SH-SY5Y (cell line): ENCODE measurements at regions not wholly inside any gene's neighbourhood (a gene's known extent, or its start where the extent isn't known, plus 50 kb on each side); places are given as distances from the start of the nearest gene placed in this dataset.

Source experiments
- GATA2 ChIP-seq: IDR thresholded peaks from 2 replicates; pipeline ENCODE4 v1.6.1; 2011; ENCODE audit warnings: mild to moderate bottlenecking, low read depth, low read length
- GATA3 ChIP-seq: IDR thresholded peaks from 2 replicates; pipeline ENCODE4 v1.6.1; 2011; ENCODE audit warnings: low read depth, mild to moderate bottlenecking, low read length, moderate library complexity

DNA sequence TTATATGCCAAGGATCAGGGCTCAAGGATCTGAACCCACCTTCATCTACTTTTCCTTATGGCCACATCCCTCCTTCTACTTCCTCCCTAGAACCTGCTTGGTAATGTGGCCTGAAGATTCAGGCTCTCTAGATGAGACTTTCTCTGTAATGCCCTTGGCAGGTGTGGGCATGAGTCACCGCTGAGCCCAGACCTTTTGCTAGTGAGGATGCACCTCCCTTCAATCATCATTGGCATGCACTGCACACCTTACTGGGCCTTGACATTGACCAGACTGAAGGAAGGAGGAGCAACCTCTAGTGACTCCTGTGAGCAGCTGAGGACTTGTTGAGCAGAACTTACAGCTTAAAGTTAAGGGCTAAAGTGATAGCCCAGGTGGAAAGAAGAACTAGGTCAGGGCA is 405.3 kb downstream of the MAFB start:
- TF ChIP-seq GATA2 (no peak), GATA3 (no peak)

DNA sequence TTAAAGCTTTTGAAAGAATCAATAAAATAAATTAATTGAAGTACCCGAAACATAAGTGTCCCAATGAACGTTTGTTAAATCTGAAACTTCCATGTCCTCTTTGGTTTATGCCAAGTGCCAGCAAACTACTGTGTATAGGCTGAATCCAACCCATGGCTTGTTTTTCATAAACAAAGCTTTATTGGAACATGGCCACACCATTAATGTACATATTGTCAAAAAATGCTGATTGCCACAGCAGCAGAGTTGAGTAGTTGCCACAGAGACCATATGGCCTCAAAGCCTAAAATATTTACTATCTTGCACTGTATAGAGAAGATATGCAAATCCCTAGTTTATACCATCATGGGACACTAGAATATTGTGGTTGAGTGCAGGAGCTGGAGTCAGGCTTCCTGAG is 406.1 kb downstream of the MAFB start:
- TF ChIP-seq GATA2 (no peak), GATA3 (no peak)

DNA sequence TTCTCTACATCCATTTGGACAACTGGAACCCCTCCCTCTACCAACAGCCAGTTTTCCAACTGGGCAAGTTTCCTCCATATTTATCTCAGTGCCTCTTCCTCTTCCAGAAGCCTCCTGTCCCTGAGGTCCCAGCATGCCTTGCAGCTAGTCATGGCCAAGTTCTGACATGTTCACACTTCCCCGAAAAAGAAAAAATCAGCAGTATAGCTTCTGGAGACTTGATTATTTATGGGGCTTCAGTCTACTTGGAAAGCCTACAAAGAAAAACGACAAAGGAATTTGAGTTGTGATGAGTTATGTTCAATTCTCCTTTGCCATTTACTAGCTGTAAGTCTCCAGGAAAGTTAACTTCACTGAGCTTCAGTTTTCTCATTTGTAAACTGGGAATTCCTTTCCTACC is 406.5 kb downstream of the MAFB start:
- no peak for TF ChIP-seq GATA3
- TF ChIP-seq GATA2 = no peak

DNA sequence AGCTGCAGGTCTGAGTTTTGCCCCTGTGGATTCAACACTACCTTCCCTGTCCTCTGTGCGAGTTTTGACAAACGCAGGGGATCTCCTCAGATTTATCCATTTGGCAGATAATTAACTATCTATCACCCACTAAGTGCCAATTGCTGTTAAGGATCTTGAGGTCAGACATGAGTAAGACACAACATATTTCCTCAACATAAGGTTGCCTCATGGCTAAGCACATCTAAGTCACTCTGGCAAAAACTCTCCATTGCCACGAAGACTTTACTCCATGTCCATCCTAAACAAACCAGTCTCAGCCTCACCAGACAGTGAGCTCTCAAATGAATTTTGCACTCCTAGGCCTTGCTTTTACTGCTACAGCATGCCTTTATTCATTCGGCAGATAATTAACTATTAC is 408.4 kb downstream of the MAFB start:
- TF ChIP-seq GATA2 (no peak), GATA3 (no peak)

DNA sequence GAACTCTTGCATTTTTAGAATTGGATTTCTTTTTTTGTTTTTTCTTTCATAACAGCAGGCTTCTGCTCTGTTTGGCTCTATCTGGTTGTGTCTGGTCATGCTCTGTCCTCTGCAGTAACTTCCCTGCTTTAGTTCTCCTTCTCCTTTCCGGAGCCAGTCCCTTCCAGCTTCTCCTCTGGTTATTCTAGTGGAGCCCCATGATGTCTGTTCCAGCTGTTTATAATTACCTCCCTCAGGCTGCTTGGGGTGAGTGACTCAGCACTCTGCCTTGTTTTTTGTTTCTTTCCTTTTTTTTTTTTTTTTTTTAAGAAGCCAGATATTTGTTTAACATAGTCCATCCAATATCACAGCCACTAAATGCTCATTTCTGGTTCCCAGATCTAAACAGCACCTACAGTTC is 409.6 kb downstream of the MAFB start:
- TF ChIP-seq GATA3 (no peak), GATA2 (0 out of 2 replicates have a peak, but pooled peaks have one; percentile 19)

DNA sequence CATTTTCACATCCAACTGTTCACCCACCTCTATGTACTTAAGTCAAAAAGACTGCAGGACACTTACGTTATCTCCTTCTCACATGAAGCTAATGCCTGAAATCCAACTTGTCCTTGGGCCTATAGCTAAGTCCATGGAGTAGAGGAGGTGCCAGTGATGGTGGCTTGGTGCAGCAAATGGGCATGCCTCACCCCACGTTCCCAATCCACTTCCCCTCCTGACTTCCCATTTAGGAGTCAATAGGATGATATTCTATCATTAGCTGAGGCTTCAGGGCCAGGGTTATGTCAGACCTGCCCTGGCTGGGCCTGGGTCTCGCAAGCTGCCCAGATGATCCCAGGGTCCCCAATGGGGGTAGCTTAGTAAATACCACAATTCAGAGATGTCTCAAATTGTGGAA is 410.4 kb downstream of the MAFB start:
- TF ChIP-seq GATA3 (no peak), GATA2 (no peak)

DNA sequence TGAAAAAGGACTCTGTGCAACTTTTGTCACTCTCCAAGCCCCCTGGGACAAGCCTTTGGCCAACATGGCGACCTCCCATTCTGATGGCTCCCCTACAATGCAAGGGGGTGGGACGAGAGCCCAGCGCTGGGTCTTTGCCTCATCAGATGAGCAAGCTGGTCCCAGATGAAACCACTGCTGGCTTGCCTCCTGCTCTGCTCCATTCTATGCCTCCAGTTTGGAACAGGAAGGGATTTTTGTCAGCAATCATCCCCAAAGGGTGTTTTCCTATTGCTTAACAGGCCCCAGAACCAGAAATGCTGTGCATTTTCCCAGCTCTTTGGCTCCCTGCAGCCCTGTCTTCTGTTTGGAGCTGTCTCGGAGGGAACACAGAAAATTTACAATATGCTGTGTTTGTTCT is 412.7 kb downstream of the MAFB start:
- no peak for TF ChIP-seq GATA2
- TF ChIP-seq GATA3 = no peak

DNA sequence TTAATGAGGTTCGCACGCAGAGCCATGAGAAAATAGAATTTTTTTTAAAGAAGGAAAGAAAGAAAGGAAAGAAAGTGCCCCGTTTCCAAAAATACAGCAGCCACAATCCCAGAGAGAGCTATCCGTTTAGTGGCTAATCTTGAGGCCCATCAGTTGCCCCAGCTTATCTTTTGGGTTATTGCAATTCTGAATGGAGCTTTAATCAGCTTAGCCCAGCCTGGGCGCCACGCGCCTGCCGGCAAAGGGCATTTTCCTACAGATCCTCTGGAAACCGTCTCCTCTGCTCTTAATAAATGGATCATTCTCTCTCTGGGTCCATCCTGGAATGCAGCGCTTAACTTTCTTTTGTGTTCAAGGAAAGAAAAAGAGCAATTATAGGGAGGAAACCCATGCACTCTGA is 413.3 kb downstream of the MAFB start:
- peak; percentile 100 for TF ChIP-seq GATA2
- peak; percentile 99 for TF ChIP-seq GATA3

DNA sequence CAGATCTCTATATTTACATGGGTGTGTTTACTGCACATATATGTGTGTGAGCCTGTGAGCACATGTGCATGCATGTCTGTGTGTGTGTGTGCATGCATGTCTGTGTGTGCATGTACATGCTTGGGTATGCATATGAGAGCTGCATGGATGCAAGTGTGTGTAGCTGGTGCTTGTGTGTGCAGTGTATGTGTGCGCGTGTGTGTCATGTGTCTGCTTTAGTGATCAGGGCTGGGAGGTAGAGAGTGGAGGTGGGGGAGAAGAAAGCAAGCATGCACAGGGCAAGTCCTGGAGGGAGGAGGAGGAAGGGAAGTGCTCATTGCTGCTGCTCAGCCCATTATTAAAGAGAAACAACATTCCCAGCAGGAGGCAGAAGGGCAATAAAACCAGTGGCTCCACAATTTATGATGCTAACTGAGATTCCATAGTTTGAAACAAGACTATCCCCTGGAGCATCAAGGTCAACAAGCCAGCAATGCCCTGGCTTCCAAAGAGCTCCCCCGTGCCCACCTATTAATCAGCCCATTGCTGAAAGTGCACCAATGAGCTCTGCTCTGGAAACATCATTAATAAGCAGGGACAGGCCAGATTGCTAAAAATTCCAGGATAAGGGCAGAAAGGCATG is 414.0 kb downstream of the MAFB start:
- TF ChIP-seq GATA2 (no peak), GATA3 (no peak)

DNA sequence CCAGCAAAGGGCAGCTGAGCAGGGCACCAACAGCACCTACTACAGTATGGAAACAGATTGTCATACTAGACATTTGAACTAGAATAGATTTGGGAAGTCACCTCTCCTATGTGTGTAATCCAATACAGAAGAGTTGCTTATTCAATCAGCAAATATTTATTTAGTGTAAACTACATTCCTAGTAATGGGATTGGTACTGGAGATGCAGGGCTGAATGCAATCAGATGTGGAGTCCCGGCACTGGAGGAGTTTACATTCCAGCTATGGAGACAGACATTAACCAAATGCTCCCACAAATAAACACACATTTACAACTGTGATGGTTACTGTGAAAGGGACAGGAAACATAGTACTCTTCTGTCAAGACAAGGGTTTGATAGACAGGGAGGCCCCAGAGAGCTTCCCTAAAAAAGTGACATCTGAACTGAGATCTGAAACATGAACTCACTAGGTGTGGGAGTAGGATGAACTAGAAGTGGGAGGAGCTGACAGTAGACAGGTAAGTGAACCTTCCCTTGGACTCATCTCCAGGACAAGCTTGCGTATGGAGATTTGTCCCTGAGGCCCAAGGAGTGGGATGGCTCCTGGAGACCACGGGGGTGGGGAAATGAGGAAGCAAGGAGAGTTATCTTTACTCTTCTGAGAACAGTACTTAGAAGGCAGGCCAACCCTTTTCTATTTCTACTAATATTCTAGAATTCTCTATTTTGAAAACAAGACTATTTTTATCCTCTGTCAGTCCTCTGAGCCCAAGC is 420.5 kb downstream of the MAFB start:
- TF ChIP-seq GATA3 (no peak), GATA2 (no peak)

DNA sequence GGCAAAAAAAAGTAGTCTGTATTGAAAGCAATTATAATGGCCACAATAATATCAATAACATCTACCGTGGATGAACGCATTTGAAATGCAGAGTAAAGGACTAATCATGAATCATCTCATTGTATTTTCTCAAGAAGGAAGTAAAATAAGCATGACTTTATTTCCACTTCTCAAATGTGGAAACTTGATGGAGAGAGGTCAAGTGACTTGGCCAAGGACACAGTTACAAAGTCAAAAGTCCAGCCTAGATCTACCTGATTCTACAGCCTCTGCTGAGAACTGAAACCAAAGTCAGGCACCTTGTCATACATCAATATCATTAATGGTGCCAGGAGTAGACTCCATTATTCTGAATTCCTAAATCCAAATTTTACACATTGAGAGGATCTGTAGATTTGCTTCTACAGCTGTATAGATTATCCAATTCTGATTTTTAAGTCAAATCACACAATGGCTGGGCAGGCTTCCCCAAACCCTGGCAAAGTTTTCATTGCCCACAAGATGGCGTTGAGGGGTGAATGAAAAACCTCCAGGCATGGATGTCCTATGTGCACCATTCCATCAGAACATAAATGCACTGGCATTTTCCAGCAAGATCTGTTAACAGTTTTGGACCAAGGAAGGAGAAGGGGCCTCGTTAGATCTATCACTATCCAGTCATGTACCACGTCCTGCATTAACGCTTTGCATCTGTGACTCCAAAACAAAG is 423.1 kb downstream of the MAFB start:
- TF ChIP-seq GATA3 (no peak), GATA2 (no peak)

DNA sequence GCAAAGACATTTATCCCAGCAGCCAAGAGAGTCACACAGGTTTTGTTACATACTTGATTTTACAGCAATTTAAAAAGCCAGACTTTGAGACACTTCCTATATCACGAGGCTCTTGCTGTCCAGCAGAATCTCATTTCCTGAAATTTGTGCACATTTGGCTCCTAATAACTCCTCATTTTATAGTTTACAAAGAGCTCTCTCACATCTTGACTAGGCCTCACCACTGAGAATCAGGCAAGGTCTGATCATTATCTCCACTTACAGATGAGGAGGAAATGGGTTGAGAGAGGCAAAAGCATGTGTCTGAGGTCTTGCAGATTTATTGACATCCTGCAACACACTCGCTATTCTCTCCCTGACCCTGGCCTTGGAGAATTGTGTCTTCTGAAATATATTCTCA is 426.8 kb downstream of the MAFB start:
- peak; percentile 35; the same call in 1 of the 2 replicates for TF ChIP-seq GATA3
- peak; percentile 48; the same call in 1 of the 2 replicates for TF ChIP-seq GATA2

DNA sequence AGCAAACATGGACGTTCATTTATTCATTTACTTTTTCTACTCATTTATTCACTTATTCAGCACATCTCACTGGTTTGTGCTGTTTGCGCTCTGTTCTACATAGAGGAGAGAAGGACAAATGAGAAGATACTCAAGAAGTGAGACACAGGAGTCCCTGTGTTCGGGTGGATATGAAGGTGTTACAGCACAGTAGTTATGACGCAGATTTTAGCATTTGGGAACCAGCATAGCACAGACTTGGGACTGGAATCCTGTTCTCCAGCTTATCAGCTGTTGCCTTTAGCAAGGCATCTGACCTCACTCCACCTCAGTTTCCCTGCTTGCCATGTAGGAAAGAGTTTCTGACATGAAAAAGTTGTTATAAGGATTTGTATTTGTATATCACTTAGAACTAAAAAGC is 430.1 kb downstream of the MAFB start:
- TF ChIP-seq GATA3 (no peak), GATA2 (no peak)

DNA sequence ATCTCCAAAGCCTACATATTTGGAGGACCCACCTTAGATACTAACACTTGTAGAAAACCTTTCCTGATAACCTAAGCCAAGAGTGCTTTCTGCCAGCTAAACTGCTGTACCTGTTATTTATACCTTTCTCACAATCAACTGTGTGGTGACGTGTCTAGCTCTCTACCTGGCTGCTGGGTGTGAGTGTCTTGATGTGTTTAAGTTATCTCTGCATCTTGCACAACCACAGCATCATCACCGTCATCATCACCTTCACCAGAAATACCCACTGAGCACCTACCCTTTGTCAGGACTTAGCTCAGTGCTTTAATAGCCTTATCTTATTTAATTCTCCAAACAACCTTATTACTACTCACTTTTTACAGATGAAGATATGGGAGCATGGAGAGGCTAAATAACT is 431.3 kb downstream of the MAFB start:
- TF ChIP-seq GATA2 (no peak), GATA3 (no peak)

DNA sequence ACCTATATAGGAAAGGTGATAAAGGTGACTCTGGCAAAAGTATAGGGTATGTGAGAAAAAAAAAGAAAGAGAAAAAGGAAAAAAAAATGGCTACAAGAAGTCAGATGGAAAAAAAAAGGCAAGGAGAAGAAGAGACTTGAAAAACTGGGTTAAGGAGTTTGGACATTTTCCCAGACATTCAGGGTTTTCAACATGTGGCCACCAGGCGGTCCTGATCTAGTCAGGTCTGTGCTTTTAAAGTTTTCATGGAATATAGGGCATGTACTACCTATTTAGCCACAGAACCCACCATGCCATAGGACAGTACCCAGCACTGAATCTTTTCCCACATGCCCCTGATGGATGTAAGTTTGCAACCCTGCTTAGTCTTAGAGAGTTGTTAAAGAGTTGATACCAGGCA is 433.7 kb downstream of the MAFB start:
- TF ChIP-seq GATA2 (no peak), GATA3 (no peak)
